SK-N-SH (cell line): ENCODE measurements at regions not wholly inside any gene's neighbourhood (a gene's known extent, or its start where the extent isn't known, plus 50 kb on each side); places are given as distances from the start of the nearest gene placed in this dataset.
A peak's percentile ranks its signal among the peaks of the same experiment; 100 is the strongest.

Experiments
- CTCF ChIA-PET: fragments of 300-600, 350-600 bp; formaldehyde crosslinking; extraction: SDS; loops from one replicate; lab custom pipeline; 2021; lab: Yijun Ruan, JAX
- POLR2A ChIA-PET: fragments of 350-600 bp; sonication (Branson Sonifier 250); formaldehyde crosslinking; extraction: SDS; loops from one replicate; lab custom pipeline; 2020; ENCODE audit warnings: antibody characterized with exemption, inconsistent platforms; lab: Yijun Ruan, JAX
- DNase-seq: peaks from one replicate; pipeline ENCODE4 v3.0.0; 2012
- H2AFZ ChIP-seq: fragments of 200-600 bp; sonication (generic); 2 replicates; pipeline ENCODE4 v1.8.1; 2016; ENCODE audit warnings: antibody characterized with exemption, mild to moderate bottlenecking, low read depth
- H3F3A ChIP-seq: fragments of 200-600 bp; sonication (generic); replicated peaks from 2 replicates; pipeline ENCODE3; 2016; ENCODE audit warnings: antibody characterized with exemption, mild to moderate bottlenecking; ENCODE audit not compliant: insufficient read depth
- H3K27ac ChIP-seq, 2 experiments: fragments of 200-500 bp in 1 of 2; fragments of 200-600 bp in 1 of 2; sonication (Bioruptor generic) in 1 of 2; sonication (generic), shearing (Covaris generic) in 1 of 2; 2 replicates each; pipeline versions ENCODE4 v1.5.1 to v1.6.1; 2014 to 2016; ENCODE audit warnings: low read depth in 2 of 2, inconsistent platforms in 1 of 2, low read length in 1 of 2, mild to moderate bottlenecking in 1 of 2, mixed read lengths in 1 of 2
- H3K27me3 ChIP-seq: fragments of 200-600 bp; sonication (generic), shearing (Covaris generic); 2 replicates; pipeline ENCODE4 v1.6.1; 2016; ENCODE audit warnings: mixed run types; ENCODE audit not compliant: insufficient read depth
- H3K36me3 ChIP-seq, 2 experiments: fragments of 200-500 bp in 1 of 2; fragments of 200-600 bp in 1 of 2; sonication (Bioruptor generic) in 1 of 2; sonication (generic) in 1 of 2; replicated peaks in 1 of 2; 2 replicates each; pipeline versions ENCODE3 to v1.5.1; 2014 to 2016; ENCODE audit warnings: low read length in 1 of 2, mild to moderate bottlenecking in 1 of 2; ENCODE audit not compliant: insufficient read depth in 2 of 2, control insufficient read depth in 1 of 2
- H3K4me1 ChIP-seq, 2 experiments: fragments of 200-500 bp in 1 of 2; fragments of 200-600 bp in 1 of 2; sonication (Bioruptor generic) in 1 of 2; sonication (generic), shearing (Covaris generic) in 1 of 2; 2 replicates each; pipeline versions ENCODE4 v1.5.1 to v1.6.1; 2014 to 2016; ENCODE audit warnings: low read depth in 1 of 2, low read length in 1 of 2, mixed run types in 1 of 2; ENCODE audit not compliant: insufficient read depth in 2 of 2, control insufficient read depth in 1 of 2
- H3K4me2 ChIP-seq: fragments of 200-600 bp; sonication (generic), shearing (Covaris generic); 2 replicates; pipeline ENCODE4 v1.6.1; 2017; ENCODE audit warnings: mixed run types
- H3K4me3 ChIP-seq, 2 experiments: fragments of 200-500 bp in 1 of 2; fragments of 200-600 bp in 1 of 2; sonication (Bioruptor generic) in 1 of 2; sonication (generic), shearing (Covaris generic) in 1 of 2; 2 replicates each; pipeline versions ENCODE4 v1.5.1 to v1.8.1; 2014 to 2016; ENCODE audit warnings: low read depth in 2 of 2, inconsistent platforms in 1 of 2, low read length in 1 of 2, mild to moderate bottlenecking in 1 of 2, mixed read lengths in 1 of 2, moderate library complexity in 1 of 2
- H3K79me2 ChIP-seq: fragments of 200-600 bp; sonication (generic); 2 replicates; pipeline ENCODE4 v1.8.1; 2017; ENCODE audit warnings: mild to moderate bottlenecking; ENCODE audit not compliant: insufficient read depth
- H3K9ac ChIP-seq: fragments of 200-600 bp; sonication (generic); 2 replicates; pipeline ENCODE4 v1.6.1; 2017; ENCODE audit warnings: mixed run types
- H3K9me2 ChIP-seq: fragments of 200-600 bp; sonication (generic); 2 replicates; pipeline ENCODE4 v1.6.1; 2017; ENCODE audit warnings: mixed run types
- H3K9me3 ChIP-seq: fragments of 200-600 bp; sonication (generic); 2 replicates; pipeline ENCODE4 v1.6.1; 2017; ENCODE audit warnings: mixed run types, mild to moderate bottlenecking, moderate library complexity
- H4K20me1 ChIP-seq: fragments of 200-600 bp; sonication (generic); 2 replicates; pipeline ENCODE4 v1.6.1; 2017; ENCODE audit warnings: mild to moderate bottlenecking, mixed run types; ENCODE audit not compliant: insufficient read depth
- CHD2 ChIP-seq: fragments of 150-350 bp; IDR thresholded peaks from 2 replicates; pipeline ENCODE4 v1.6.1; 2018; ENCODE audit warnings: low read length; ENCODE audit not compliant: partially characterized antibody
- EP300 ChIP-seq, 2 experiments: IDR thresholded peaks; 2 replicates each; pipeline versions ENCODE4 v1.4.0 to v1.6.1; 2012; ENCODE audit warnings: borderline replicate concordance in 1 of 2, low read depth in 1 of 2, low read length in 1 of 2
- FOSL2 ChIP-seq: IDR thresholded peaks from 2 replicates; pipeline ENCODE4 v1.4.0; 2012; ENCODE audit warnings: low read depth, mild to moderate bottlenecking, moderate library complexity, borderline replicate concordance
- JUND ChIP-seq: IDR thresholded peaks from 2 replicates; pipeline ENCODE4 v1.4.0; 2012
- NRF1 ChIP-seq: IDR thresholded peaks from 2 replicates; pipeline ENCODE4 v1.6.1; 2012; ENCODE audit warnings: low read depth, mild to moderate bottlenecking, low read length
- POLR2AphosphoS5 ChIP-seq: IDR thresholded peaks from 2 replicates; pipeline ENCODE4 v1.6.1; 2012; ENCODE audit warnings: low read depth, low read length
- REST ChIP-seq: IDR thresholded peaks from 2 replicates; pipeline ENCODE4 v1.6.1; 2012; ENCODE audit warnings: mild to moderate bottlenecking, low read depth, low read length, moderate library complexity
- RFX5 ChIP-seq: IDR thresholded peaks from 2 replicates; pipeline ENCODE4 v1.6.1; 2012; ENCODE audit warnings: mild to moderate bottlenecking, improper control_type of control experiment, low read length
- TEAD4 ChIP-seq: IDR thresholded peaks from 2 replicates; pipeline ENCODE4 v1.4.0; 2012; ENCODE audit warnings: mild to moderate bottlenecking, borderline replicate concordance; ENCODE audit not compliant: insufficient read depth
- WGBS: methylation state at CpG from one replicate; pipeline ENCODE4 v1.1.6; 2017; ENCODE audit warnings: low lambda C conversion rate; 5-methylcytosine and 5-hydroxymethylcytosine counted together
- TF ChIP-seq, protein P1 (sequence below): IDR thresholded peaks from 2 replicates; pipeline ENCODE4; 2012
- TF ChIP-seq, protein P2 (sequence below): IDR thresholded peaks from 2 replicates; pipeline ENCODE4 v1.4.0; 2012; ENCODE audit warnings: low read depth, borderline replicate concordance

DNA sequence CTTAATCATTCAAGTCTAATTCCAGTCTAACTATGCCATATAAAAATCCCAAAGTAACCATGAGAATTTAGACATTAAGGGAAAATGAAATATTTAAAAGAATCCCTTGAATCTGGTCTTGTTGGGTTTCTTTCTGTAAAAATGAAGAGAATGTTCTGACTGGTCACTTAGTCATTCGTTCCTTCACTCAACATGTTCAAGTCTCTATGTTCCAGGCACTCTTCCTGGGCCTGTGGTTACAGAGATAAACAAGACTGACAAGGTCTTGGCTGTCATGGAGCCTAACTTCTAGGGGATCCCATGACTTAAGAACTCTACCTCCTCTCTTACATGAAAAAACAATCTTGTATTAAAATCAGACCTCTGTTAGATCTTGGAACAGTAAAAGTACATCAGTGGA lies 638.6 kb upstream of the TBL1XR1 start (continued):
- TF ChIP-seq, protein P1, sequence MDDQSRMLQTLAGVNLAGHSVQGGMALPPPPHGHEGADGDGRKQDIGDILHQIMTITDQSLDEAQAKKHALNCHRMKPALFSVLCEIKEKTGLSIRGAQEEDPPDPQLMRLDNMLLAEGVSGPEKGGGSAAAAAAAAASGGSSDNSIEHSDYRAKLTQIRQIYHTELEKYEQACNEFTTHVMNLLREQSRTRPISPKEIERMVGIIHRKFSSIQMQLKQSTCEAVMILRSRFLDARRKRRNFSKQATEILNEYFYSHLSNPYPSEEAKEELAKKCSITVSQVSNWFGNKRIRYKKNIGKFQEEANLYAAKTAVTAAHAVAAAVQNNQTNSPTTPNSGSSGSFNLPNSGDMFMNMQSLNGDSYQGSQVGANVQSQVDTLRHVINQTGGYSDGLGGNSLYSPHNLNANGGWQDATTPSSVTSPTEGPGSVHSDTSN, result peak; percentile 95
- TF ChIP-seq REST (no peak), POLR2AphosphoS5 (peak; percentile 40; the same call in 1 of the 2 replicates), JUND (peak; percentile 79), FOSL2 (peak; percentile 75), EP300 (IDR thresholded peaks at IDR 0.05; ENCODE audit: borderline replicate concordance in 1 of 2, low read depth in 1 of 2, low read length in 1 of 2) (peak in 1 of 2 experiments; percentile 91; a peak in 2 of 4 replicates), NRF1 (no peak), TEAD4 (peak; percentile 61), CHD2 (no peak)
- TF ChIP-seq, protein P2, sequence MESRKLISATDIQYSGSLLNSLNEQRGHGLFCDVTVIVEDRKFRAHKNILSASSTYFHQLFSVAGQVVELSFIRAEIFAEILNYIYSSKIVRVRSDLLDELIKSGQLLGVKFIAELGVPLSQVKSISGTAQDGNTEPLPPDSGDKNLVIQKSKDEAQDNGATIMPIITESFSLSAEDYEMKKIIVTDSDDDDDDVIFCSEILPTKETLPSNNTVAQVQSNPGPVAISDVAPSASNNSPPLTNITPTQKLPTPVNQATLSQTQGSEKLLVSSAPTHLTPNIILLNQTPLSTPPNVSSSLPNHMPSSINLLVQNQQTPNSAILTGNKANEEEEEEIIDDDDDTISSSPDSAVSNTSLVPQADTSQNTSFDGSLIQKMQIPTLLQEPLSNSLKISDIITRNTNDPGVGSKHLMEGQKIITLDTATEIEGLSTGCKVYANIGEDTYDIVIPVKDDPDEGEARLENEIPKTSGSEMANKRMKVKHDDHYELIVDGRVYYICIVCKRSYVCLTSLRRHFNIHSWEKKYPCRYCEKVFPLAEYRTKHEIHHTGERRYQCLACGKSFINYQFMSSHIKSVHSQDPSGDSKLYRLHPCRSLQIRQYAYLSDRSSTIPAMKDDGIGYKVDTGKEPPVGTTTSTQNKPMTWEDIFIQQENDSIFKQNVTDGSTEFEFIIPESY, result no peak

GRCh38 chr3:177836671-177837070 lies 639.4 kb upstream of the TBL1XR1 start:
- Histone ChIP-seq H3K4me3 (no peak overlapping the region), H3K27me3 (no peaks in the 10 kb centered on the region), H2AFZ (no peak overlapping the region), H3K9ac (no peak overlapping the region), H3K4me1 (peaks cover 29 to 31% of the 10 kb centered on the region in 2 experiments), H3K36me3 (no peaks in the 10 kb centered on the region), H3K9me2 (no peaks in the 10 kb centered on the region), H3K79me2 (no peaks in the 10 kb centered on the region), H4K20me1 (no peaks in the 10 kb centered on the region), H3F3A (peaks cover 12% of the 10 kb centered on the region), H3K27ac (peak overlapping the region in 1 of 2 experiments; percentile 81; a peak in 2 of 4 replicates), H3K4me2 (no peak overlapping the region), H3K9me3 (no peaks in the 10 kb centered on the region)
- TF ChIP-seq RFX5, result no peak
- TF ChIP-seq, protein P1, result 0 out of 2 replicates have a peak, but pooled peaks have one; percentile 8
- 97% methylated on average over 5 of the region's 5 CpGs for WGBS
- DNase-seq, result no peak
- CTCF ChIA-PET, result no interaction called here
- POLR2A ChIA-PET, result no interaction called here
